Ascending aorta (tissue), 2 donors: ENCODE measurements at regions not wholly inside any gene's neighbourhood (a gene's known extent, or its start where the extent isn't known, plus 50 kb on each side); places are given as distances from the start of the nearest gene placed in this dataset.

ENCODE experiments used
- DNase-seq, 2 donors: peaks; one replicate each; pipeline ENCODE4 v3.0.0-alpha.2; 2019; ENCODE audit warnings: low spot score in 2 of 2
- H3K27ac ChIP-seq, 2 donors: fragments of 200-600 bp; sonication (generic); one replicate each; pipeline ENCODE4 v1.5.1; 2016 to 2017; ENCODE audit warnings: mild to moderate bottlenecking in 1 of 2
- H3K27me3 ChIP-seq: fragments of 200-600 bp; sonication (generic); one replicate; pipeline ENCODE4 v1.5.1; 2017
- H3K36me3 ChIP-seq, 2 donors: fragments of 200-600 bp; sonication (generic); one replicate each; pipeline ENCODE4 v1.5.1; 2016
- H3K4me1 ChIP-seq, 2 donors: fragments of 200-600 bp; sonication (generic); one replicate each; pipeline ENCODE4 v1.5.1; 2016 to 2017; ENCODE audit warnings: mild to moderate bottlenecking in 1 of 2
- H3K4me3 ChIP-seq, 2 donors: fragments of 200-600 bp; sonication (generic); one replicate each; pipeline ENCODE4 v1.5.1; 2016 to 2017; ENCODE audit warnings: mild to moderate bottlenecking in 1 of 2
- H3K9me3 ChIP-seq, 2 donors: fragments of 200-600 bp; sonication (generic); one replicate each; pipeline ENCODE4 v1.5.1; 2016
- intact Hi-C: fragments of 100-400 bp; cut with DNase I; formaldehyde crosslinking; loops from one replicate; pipeline ENCODE4 v1.15.1; 2023
- TF ChIP-seq, protein P1 (sequence below), 3 experiments: fragments of 200-600 bp in 2 of 3; fragments of 450-650 bp in 1 of 3; sonication (generic) in 2 of 3; IDR thresholded peaks; one replicate each; pipeline ENCODE4 v1.5.1; 2016 to 2019; ENCODE audit warnings: antibody characterized with exemption in 3 of 3, mild to moderate bottlenecking in 1 of 3, moderate library complexity in 1 of 3

GRCh38 chr1:101290922-101291561, 54.2 kb downstream of the S1PR1 start:
- intact Hi-C loops, result no loop called here
- DNase-seq, result no peak

DNA sequence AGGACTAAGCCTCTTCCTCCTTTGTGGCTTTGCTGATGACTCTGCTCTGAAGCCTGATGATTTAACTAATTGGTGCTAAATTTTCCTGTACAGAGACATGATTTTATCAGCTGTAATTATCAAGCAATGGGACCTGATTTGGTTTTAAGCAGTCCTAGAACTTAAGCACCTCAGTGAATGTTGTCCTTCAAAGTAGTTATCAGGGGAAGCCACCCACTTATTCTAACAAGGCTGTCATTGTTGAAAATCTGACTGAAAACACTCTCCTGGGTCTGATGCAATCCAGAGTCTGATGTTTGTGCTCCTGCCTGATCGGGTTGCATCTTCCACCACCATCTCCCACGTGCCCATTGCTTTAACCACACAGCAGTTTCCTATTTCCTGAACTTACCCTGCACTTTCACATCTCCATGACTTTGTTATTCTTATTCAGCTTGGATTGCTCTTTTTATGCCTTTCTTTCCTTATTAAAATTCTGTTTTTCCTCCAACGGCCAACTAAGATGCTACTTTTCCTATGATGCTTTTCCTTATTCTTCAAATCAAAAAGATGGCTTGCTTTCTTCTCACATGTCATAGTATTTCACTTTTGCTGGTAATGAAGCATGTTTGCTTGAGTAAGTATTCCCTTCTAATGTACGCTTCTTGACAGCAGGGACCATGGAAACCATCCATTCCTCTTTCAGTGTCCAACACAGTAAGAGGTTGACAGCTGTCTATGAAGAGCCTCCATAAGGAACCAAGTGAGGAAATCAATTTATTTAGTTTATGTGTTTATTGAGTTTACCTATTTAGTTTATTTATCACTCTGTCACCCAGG, 55.0 kb downstream of the S1PR1 start:
- Histone ChIP-seq H3K27me3 (no peaks in the 10 kb centered on the region), H3K9me3 (no peaks in the 10 kb centered on the region), H3K4me1 (no peaks in the 10 kb centered on the region), H3K27ac (no peak overlapping the region), H3K36me3 (no peaks in the 10 kb centered on the region), H3K4me3 (no peak overlapping the region)
- intact Hi-C loops, result no loop called here
- no peak for DNase-seq
- TF ChIP-seq, protein P1, sequence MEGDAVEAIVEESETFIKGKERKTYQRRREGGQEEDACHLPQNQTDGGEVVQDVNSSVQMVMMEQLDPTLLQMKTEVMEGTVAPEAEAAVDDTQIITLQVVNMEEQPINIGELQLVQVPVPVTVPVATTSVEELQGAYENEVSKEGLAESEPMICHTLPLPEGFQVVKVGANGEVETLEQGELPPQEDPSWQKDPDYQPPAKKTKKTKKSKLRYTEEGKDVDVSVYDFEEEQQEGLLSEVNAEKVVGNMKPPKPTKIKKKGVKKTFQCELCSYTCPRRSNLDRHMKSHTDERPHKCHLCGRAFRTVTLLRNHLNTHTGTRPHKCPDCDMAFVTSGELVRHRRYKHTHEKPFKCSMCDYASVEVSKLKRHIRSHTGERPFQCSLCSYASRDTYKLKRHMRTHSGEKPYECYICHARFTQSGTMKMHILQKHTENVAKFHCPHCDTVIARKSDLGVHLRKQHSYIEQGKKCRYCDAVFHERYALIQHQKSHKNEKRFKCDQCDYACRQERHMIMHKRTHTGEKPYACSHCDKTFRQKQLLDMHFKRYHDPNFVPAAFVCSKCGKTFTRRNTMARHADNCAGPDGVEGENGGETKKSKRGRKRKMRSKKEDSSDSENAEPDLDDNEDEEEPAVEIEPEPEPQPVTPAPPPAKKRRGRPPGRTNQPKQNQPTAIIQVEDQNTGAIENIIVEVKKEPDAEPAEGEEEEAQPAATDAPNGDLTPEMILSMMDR (IDR thresholded peaks at IDR 0.05), result no peak

More at GRCh38 chr1:101290922-101291561, 54.2 kb downstream of the S1PR1 start:
- Histone ChIP-seq H3K36me3 (no peaks in the 10 kb centered on the region), H3K4me1 (no peaks in the 10 kb centered on the region), H3K27ac (no peak overlapping the region), H3K27me3 (no peaks in the 10 kb centered on the region), H3K4me3 (no peak overlapping the region), H3K9me3 (no peaks in the 10 kb centered on the region)
- TF ChIP-seq, protein P1 (IDR thresholded peaks at IDR 0.05), result no peak

DNA sequence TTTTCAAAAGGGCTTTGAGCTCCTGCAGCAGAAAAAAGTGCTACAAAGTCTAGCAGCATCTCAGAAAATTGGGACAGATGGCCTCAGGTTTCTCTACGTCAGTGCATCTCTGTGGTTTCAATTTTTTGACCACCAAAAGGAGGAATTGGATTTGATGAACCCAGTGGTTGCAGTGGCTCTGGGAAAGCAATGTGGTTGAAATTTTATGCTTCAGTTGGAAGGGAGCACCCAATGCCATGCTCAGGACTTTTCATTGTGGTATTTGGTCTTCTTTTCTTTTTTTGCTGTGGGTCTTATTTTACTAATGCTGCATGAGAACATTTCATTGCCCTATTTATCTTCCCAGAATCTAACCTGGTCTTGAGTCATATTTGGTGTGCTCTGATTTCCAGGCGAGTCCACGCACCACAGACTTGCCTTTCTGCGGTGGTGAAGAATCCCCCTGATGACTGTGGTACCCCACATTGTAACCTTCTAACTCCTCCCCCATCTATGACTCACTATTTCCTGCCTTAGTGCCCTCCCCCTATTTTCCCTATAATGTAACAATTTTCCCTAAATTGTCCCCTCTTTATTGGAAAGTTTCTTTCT, 56.7 kb downstream of the S1PR1 start:
- Histone ChIP-seq H3K36me3 (no peaks in the 10 kb centered on the region), H3K27me3 (no peaks in the 10 kb centered on the region), H3K27ac (no peak overlapping the region), H3K4me3 (no peak overlapping the region), H3K4me1 (no peaks in the 10 kb centered on the region), H3K9me3 (no peaks in the 10 kb centered on the region)
- intact Hi-C loops, result no loop called here
- no peak for DNase-seq
- TF ChIP-seq, protein P1 (IDR thresholded peaks at IDR 0.05), result no peak

DNA sequence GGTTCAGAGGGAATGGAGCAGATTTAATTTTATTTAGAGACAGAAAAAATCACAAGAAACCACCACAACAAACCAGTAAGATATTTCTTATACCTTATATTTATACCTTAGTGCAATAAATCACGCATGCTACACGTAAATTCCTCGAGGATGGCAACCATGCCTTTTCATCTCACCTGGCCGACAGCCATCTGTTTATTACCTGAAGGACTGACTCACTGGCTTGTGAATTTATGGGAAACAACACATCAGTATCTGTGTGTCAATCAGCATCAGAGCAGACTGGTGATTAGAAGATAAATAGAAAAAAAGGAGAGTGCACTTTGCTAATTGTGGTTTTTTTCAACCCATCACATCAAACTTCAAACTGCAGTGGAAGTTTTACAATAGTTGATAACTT, 58.4 kb downstream of the S1PR1 start:
- no peak for DNase-seq
- TF ChIP-seq, protein P1 (IDR thresholded peaks at IDR 0.05), result no peak
- Histone ChIP-seq H3K4me1 (no peaks in the 10 kb centered on the region), H3K36me3 (no peaks in the 10 kb centered on the region), H3K27ac (no peak overlapping the region), H3K9me3 (no peaks in the 10 kb centered on the region), H3K4me3 (no peak overlapping the region), H3K27me3 (no peaks in the 10 kb centered on the region)
- intact Hi-C loops, result no loop called here

DNA sequence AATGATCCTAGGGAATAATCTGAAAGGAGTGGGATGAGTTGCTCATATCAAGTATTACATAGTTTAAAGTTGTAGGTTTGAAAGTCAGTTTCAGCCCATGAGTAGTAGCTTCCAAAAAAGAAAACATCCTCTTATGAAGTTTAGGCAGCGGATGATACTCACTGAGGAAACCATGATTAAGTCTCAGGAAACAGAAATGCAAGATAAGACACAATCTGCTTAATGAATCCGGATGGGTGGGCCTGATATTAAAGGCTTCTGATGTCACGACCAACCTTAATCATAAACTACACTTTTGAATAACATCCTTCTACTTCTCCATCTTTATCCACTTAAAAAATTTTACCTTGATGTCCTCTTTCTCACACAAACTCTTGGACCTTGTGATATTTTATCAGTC, 61.8 kb downstream of the S1PR1 start:
- intact Hi-C loops, result no loop called here
- no peaks in the 10 kb centered on the region for H3K27me3 ChIP-seq

More for the DNA sequence above, 61.8 kb downstream of the S1PR1 start:
- TF ChIP-seq, protein P1 (IDR thresholded peaks at IDR 0.05), result no peak
- no peak for DNase-seq
- Histone ChIP-seq H3K9me3 (no peaks in the 10 kb centered on the region), H3K4me1 (no peaks in the 10 kb centered on the region), H3K4me3 (no peak overlapping the region), H3K27ac (no peak overlapping the region), H3K36me3 (no peaks in the 10 kb centered on the region)
